EH (cell line): ENCODE measurements at regions not wholly inside any gene's neighbourhood (a gene's known extent, or its start where the extent isn't known, plus 50 kb on each side); places are given as distances from the start of the nearest gene placed in this dataset.
"Not testable (repeated sequence)": the region's sequence is repeated elsewhere in the genome, so short reads cannot be mapped to it uniquely, and the experiment has no call there.

ENCODE experiments used
- DNase-seq: peaks from one replicate; pipeline ENCODE4 v3.0.0-alpha.2; 2015; ENCODE audit warnings: low read depth

GRCh38 chrX:47776292-47777006 lies 60.3 kb upstream of the ZNF81 start:
- no peak for DNase-seq

GRCh38 chrX:47772764-47773163 lies 63.9 kb upstream of the ZNF81 start:
- no peak for DNase-seq

GRCh38 chrX:47771473-47771872 lies 65.2 kb upstream of the ZNF81 start:
- DNase-seq = no peak

- not testable (repeated sequence) for DNase-seq
Observed at GRCh38 chrX:47762826-47763225, 73.9 kb upstream of the ZNF81 start.

GRCh38 chrX:47752685-47753084 lies 84.0 kb upstream of the ZNF81 start:
- no peak for DNase-seq

GRCh38 chrX:47751670-47752069 lies 85.0 kb upstream of the ZNF81 start:
- DNase-seq = peak; percentile 21

- peak; percentile 13 for DNase-seq
Observed at GRCh38 chrX:47749185-47749967, 87.3 kb upstream of the ZNF81 start.

GRCh38 chrX:47748576-47748975 lies 88.1 kb upstream of the ZNF81 start:
- DNase-seq = peak; percentile 7

GRCh38 chrX:47746446-47746845 lies 87.5 kb upstream of the UXT start:
- no peak for DNase-seq

- DNase-seq = peak; percentile 9
Observed at GRCh38 chrX:47745416-47745815, 86.4 kb upstream of the UXT start.

- DNase-seq = peak; percentile 53
Observed at GRCh38 chrX:47743504-47743903, 84.5 kb upstream of the UXT start.

- DNase-seq = not testable (repeated sequence)
Observed at GRCh38 chrX:47738870-47739269, 79.9 kb upstream of the UXT start.

GRCh38 chrX:47723689-47724088 lies 64.7 kb upstream of the UXT start:
- DNase-seq = no peak

- no peak for DNase-seq
Observed at GRCh38 chrX:47723083-47723482, 64.1 kb upstream of the UXT start.

GRCh38 chrX:47722260-47722659 lies 63.3 kb upstream of the UXT start:
- no peak for DNase-seq

GRCh38 chrX:47715078-47715477 lies 56.1 kb upstream of the UXT start:
- not testable (repeated sequence) for DNase-seq

- DNase-seq = not testable (repeated sequence)
Observed at GRCh38 chrX:47712675-47713074, 53.7 kb upstream of the UXT start.

- DNase-seq = no peak
Observed at GRCh38 chrX:47710252-47710651, 51.3 kb upstream of the UXT start.
